HL-60/S4 treated with retinoic acid at 250 ng/mL for 4 days and 3 days (cell line): ENCODE measurements at regions not wholly inside any gene's neighbourhood (a gene's known extent, or its start where the extent isn't known, plus 50 kb on each side); places are given as distances from the start of the nearest gene placed in this dataset.
"Not testable (repeated sequence)": the region's sequence is repeated elsewhere in the genome, so short reads cannot be mapped to it uniquely, and the experiment has no call there.

Source experiments
- in situ Hi-C: fragments of 300-500 bp; cut with MboI; formaldehyde crosslinking; loops from 2 replicates; pipeline ENCODE4 v1.7.0; 2022; ENCODE audit warnings: low sequenced_read_pairs

DNA sequence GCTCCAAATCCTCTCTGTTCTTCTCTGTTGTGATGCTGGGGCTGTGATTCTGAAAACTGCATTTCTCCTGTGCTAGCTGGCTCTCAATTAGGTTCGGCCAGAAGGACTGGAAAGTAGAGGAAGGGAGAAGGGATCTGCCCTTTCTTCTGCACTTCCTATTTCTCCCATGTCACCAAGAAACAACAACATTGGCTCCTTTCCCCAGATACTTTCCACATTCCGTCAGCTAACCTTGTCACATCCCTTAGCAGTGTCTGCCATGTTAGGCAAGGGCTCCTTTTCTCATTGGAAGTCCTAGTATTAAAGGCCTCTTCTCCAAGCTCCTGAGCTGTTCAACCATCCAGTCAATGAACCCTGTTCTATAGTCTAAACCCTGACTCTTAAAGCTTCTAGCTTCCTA, 171.1 kb downstream of the ZNF621 start:
- in situ Hi-C loops: no loop called here

DNA sequence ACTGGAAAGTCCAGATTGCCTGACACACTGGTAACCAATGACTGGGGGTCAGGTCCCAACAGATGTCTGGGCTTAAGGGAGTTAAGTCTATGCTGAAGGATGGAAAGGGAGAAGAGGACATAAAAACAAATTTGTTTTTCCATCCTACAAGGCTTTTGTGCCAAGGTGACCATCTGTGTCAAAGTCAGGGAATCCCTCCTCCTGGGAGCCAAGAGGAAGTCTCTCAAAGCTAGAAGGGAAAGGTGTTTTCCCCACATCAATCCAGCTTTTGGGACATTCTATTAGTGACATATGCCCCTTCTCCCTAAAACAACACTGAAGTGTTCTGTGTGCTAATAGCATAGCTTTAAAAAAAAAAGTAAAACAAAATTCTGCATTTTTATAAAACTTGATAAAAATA, 173.9 kb downstream of the ZNF621 start:
- in situ Hi-C loops: not testable (repeated sequence)

DNA sequence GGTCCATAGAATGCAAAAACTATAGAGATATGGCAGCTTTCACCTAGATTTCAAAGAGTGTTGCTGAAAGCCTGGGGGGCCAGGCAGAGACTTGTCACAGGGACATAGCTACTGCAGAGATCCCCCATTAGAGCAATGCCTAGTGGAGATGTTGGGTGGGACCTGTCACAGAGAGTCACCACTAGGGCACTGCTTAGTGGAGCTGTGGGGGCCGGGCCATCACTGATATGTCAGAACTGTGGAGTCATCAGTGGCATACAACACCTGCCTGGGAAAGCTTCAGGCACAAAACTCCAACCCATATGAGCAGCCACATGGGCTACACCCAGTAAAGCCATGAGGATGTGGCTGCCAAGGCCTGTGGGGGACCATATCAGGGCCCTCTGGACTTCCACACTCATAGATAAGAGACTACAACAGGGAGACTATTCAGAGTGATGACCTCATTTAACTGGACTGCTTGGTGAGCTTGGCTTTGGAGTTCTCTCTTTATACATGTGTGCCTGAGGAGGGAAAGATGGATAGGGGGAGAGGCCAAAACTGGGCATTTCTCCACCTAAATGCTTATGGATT, 176.3 kb downstream of the ZNF621 start:
- in situ Hi-C loops: no loop called here

DNA sequence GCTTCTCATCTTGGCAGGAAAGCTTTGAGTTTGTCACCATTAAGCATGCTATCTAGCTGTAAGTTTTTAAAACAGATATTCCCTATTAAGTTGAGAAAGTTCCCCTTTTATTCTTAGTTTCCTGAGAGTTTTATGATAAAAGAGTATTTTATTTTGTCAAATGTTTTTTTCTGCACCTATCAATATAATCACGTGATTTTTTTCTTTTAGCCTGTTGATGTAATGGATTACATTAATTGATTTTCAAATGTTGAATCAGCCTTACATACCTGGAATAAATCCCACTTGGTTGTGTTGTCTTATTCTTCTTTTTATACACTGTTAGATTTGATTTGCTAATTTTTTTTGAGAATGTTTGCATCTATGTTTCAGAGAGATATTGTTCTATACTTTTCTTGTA, 179.5 kb downstream of the ZNF621 start:
- in situ Hi-C loops: no loop called here

DNA sequence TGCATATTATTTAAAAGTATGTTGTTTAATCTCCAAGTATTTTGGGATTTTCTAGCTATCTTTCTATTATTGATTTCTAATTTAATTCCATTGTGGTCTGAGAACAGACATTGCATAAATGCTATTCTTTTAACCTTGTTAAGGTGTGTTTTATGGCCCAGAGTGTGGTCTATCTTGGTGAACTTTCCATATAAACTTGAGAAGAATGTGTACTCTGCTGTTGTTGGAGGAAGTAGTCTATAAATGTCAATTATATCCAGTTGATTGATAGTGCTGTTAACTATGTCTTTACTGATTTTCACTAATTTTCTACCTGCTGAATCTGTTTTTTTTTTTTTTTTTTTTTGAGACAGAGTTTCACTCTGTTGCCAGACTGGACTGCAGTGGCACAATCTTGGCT, 180.9 kb downstream of the ZNF621 start:
- in situ Hi-C loops: no loop called here

DNA sequence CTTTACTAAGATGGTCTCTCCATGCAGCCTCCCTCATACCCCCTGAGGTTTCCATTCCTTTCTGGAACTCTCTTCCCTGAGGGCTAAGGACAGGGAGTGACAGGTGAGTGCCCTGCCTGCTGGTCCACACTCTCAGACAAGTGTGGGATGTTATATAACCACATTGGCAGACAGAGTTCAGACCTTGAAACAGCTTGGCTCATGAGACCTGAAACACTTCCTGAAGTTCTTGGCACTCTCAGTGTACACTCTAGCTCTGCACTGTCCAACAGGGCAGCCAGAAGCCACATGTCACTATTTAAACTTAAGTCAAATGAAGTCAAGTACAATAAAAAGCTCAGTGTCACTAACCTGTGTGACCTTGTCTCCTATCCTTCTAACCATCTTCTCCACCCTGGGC, 188.5 kb downstream of the ZNF621 start:
- in situ Hi-C loops: no loop called here

DNA sequence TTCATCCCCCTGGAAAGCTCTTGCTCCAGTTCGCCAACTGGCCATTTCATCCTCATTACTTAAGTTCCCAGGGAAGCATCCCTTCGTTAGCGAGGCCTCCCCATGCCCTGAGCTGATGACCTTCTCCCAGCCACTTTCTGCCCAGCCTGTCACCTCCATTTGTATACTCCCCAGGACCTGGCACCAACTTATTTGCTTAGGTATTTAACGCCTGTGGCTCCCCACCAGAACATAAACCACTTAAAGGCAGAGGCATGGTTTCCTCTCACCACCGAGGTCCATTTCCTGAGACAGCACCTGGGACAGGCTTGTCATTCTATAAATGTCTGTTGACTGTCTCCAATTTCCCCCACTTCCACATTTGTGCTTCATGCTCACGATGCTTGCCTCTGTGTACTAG, 189.0 kb downstream of the ZNF621 start:
- in situ Hi-C loops: no loop called here

DNA sequence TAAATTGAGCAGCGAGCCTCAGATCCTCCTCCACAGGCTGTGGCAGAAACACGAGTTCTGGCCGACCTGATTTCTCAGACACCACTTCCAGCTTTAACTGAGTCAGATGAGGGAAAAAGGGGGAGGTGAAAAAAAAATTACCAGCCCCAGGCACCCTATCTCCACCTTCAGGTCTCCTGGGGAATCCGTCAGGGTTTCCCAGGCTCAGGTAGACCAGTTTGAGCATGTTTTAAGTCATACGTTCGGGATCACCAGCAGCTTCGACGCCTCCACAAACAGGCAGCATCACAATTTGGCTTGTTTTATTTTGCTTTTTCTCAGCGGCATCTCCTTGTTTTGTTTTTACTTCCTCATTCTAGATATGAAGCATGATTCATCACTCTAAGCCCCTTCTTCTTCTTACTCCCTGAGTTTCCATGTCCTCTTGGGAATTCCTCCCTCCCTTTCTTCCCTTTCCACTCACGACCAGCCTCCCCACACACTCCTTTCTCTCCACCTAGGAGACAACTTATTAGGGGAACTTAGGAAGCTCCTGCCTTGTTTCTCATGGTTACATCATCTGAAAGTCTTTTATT, 190.1 kb downstream of the ZNF621 start:
- in situ Hi-C loops: no loop called here

DNA sequence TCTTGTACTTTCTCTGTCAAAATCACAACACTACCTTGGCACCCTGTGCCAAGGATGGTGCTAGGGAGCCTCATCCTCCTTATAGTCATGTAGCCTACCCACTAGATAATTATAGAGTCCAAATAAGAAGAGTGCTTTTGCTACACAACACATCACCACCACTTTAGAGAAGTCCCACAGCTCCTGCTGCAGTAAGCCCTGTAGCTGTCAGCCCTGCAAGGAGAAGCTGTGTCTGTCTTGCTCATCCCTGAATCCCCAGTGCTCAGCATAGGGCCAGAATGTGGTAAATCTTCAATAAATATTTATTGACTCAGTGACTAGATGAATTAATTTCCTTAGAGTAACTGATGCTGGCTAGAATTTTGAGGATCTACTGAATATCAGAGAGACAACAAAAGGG, 190.8 kb downstream of the ZNF621 start:
- in situ Hi-C loops: no loop called here

DNA sequence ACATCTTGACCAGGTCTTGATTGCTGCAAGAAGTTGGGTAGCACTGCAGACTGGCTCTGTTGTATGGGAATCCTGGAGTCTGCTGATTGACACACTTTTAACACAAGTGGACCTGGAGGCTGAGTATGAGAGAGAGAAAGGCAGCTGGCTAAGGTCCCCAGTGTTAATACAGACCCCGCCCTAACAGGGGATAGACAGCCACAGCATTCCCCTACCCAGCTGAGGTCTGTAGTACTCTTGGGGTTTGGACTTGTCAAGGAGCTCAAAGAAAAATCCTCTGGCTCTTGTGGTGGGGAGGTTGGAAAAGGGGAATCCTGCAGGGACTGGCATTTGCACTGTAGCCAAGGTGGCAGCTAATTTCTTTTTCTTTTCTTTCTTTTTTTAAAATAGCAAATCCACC, 192.7 kb downstream of the ZNF621 start:
- in situ Hi-C loops: no loop called here

DNA sequence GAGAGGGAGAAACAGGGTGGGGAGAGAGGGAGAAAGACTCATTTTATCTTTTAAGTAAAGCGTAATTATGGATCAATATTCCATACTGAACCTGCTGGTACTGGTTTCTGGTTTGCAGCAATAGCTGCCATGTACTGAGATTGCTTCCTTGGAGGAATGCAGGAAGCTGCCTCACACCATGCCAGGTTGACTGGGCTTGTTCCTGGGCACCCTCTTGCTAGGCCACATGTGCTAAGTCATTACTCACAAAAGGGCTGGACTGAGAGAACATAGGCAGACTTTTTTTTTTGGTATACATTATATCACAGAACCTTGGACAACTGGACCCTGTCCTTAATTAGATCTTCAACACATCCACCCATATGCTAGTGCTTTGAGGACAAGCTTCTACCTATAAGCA, 193.4 kb downstream of the ZNF621 start:
- in situ Hi-C loops: no loop called here

DNA sequence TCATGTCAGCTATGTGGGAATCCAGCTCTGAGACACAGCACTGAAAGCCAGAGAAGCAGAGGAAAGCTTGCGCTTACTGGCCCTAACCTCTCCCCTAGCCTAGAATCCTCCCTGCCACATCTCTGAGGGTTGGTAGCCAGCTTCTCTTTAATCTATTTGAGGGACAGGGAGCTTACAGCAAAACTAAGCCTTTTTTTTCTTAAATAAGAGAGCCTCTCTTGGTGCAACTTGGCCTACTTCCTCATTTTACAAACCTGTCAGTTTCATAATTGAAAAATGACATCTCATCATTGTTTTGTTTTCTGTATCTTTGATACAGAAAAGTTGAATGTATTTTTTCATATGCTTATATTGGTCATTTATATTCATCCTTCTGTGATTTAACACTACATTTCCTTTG, 193.9 kb downstream of the ZNF621 start:
- in situ Hi-C loops: no loop called here

DNA sequence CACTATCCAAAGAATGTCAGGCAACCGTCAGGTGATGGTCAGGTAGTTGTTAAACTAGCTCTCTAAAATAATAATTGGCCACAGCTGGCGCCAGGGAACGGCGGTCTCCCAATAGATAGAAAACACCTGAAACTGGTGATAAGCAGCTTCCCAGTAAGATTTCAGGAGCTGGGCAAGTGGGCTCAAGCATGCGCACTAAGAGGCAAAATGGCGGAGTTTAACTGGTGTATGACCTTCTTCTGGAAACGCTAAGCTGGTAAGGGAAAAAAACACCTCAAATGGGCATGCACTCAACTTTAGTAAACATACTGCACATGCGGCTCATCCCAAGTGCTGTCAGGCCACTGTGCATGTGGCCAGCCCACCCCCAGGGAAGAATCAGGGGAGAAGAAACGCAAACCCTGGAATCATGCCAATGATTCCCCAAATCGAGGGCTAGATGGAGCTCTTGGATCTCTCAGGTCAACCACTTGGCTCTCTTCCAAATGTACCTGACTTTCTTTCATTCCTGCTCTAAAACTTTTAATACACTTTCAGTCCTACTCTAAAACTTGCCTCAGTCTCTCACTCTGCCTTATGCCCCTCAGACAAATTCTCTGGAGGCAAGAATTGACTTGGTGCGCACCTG, 195.0 kb downstream of the ZNF621 start:
- in situ Hi-C loops: no loop called here

DNA sequence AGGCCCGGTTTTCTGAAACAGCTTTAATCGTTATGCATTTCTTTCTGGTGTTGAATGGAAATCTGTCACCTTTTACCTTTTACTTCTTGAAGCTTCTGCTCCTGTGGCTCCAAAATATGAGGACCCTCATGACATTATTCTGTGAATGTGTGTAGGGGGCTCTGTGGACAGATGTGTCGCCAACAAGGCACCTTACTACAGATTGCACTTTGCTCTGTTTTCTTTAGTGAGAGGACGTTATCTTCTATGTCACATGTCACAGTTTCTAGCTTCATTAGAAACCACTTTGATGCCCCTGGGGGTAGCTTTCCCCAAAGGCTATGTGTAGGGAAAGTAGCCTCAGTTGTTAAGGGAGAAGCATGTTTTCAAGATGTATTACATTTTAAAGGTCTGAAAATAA, 195.6 kb downstream of the ZNF621 start:
- in situ Hi-C loops: no loop called here

DNA sequence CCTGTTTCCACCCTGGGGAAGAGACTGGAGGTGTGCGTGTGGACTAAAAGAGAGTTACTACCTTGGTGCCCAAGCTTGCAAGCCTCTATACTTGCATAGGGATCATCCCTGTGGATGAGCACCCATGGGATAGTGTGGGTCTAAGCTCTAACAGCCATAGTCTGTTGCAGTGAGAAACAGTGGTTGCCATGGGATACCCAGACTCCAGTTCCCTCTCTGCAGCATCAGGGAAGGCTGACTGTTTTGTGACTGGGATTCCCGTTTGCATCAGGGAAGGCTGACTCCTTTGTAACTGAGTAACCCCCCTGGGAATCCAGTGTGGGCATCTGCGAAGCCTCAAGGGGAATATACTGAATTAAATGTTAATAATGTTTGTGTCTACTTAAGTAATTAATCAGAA, 196.1 kb downstream of the ZNF621 start:
- in situ Hi-C loops: no loop called here

DNA sequence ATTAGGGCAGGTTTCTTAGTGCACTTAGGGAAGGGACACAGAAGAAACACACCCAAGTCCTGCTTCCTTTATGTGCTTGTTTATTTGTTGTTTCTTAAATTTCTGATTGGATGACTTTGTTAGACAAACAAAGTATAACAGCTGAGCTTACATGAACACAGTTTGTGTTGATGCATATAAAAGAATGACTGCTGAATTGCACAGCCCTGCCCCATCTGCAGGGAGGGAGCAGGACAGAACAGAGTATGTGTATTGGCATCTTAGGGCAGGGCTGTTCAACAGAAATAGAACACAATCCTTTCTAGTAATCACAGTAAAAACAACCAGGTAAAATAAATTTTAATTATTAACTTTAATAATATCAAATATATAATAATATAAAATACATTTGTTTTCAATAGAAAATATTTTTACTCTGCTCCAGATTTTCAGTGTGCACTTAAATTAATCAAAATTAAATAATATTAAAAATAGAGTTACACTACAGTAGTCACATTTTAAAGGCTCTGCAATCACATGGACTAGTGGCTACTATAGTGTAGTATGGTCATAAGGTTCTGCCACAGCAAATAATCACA, 198.4 kb downstream of the ZNF621 start:
- in situ Hi-C loops: no loop called here

DNA sequence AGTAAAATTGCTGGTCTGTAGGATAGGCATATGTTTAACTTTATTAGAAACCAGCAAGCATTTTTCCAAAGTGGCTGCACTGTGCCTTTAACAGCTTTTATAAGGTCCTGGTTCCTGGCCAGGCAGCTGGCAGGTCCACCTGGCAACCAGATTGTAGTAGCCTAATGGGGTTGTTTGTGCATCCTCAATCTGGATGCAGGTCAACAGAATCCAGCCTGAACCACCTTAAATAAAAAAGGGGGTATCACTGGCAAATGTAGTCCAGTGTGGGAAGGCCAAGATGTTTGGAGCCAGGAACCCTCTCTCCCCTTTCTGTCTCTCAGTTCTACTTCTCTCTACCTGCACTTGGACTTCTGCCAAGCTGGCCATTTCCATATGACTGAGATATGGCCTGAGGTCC, 200.3 kb downstream of the ZNF621 start:
- in situ Hi-C loops: no loop called here

DNA sequence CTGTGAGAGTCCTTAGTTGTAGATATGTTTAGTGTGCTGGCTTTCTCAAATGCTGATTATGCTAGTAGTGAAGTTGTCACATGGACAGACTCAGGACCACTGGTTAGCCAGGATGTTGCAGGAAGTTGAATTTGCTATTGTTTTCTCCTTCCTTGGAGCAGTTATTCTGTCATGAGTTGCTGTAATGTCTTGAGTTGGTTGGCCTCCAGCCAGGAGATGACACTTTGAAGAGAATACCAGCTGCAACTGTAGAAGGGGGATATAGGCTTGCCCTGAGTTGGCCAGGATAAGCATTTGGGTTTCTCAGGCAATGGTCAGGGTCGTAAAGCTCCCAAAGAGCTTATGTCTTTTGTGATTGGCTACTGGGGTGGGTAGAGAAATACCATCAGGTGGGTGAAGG, 206.7 kb downstream of the ZNF621 start:
- in situ Hi-C loops: no loop called here

DNA sequence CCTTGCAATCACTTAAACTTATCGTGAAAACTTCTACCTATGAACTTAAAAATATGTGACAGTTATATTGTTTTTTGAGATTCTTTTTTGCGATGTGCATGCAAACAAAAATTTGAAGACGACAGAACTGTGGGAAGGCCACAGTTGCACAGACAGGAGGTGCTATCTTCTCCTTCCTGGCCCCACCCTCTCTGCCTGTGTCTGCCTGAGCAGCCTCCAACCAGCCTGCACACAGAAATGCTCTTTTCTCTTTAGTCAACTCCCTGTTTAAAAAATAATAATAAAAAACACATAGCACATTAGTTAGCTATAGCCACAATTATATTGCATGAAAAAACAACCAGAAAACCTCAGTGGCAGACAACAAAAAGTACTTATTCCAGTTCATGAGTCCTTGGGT, 212.2 kb downstream of the ZNF621 start:
- in situ Hi-C loops: no loop called here

DNA sequence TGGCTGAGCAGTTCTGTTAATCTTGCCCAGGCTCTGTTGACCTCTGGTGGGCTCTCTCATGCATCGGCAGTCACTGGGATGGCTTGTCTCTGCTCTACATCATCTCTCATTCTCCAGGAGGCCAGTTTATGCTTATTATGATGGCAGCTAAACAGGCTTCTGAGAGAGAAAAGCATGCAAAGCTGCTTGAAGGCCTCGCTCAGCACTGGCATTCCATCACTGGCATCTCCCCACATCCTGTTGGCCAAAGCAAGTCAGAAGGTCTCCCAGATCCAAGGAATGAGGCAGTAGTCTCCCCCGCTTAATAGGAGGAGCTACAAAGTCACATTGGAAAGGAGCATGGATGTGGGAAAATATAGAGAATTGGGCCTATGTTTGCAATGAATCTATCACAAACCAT, 212.6 kb downstream of the ZNF621 start:
- in situ Hi-C loops: no loop called here

DNA sequence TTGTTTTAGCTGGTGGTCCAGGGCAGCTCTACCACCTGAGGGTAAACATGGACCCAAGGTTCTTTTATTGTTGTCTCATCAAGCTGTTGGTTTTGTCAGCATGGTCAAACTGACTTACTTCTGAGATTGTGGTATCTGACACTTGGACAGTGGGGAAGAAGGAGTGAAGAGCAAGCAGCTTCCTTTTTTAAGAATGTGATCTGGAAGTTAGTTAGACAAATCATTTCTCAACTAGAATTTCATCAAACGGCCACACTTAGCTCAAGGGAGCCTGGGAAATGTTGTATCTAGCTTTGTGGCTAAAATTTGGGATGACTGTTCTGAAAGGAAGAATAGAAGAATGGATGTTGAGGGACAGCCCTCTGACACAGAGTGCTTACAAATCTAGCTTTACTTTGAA, 215.2 kb downstream of the ZNF621 start:
- in situ Hi-C loops: no loop called here

DNA sequence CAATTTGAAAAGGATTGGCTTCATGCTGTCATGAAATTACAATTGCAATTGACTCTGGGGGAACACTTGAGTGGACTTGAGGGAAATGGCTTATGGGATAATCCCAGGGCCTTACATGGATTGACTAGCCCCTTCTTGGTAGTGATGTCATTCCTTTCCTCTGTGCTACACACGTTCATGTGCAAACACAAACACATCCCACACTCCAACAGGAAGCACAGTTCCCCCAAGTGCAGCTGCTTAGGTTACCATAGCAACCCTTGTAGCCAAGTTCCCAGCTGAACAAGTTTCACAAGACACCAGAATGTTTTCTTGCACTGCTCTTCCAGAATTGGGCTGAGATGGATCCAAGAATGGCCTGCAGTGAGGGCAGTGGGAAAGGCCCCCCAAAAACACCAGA, 217.0 kb downstream of the ZNF621 start:
- in situ Hi-C loops: no loop called here
